ENCODE measurements at regions not wholly inside any gene's neighbourhood (a gene's known extent, or its start where the extent isn't known, plus 50 kb on each side); places are given as distances from the start of the nearest gene placed in this dataset.
"Not testable (repeated sequence)": the region's sequence is repeated elsewhere in the genome, so short reads cannot be mapped to it uniquely, and the experiment has no call there.

- no peaks in the 10 kb centered on the region for H3K9me3 ChIP-seq (ENCODE audit: low read depth, low read length)
- no peaks in the 10 kb centered on the region for H3K27me3 ChIP-seq (ENCODE audit: insufficient read depth, low read length)
- no peak overlapping the region for H3K4me3 ChIP-seq (ENCODE audit: low read length)
- H3K4me1 ChIP-seq (ENCODE audit: insufficient read depth, low read length), result peaks cover 26% of the 10 kb centered on the region
Measured at GRCh38 chr9:87405677-87406542, 91.8 kb upstream of the DAPK1 start.

GRCh38 chr9:87406543-87407166 is 91.0 kb upstream of the DAPK1 start:
- H3K27me3 ChIP-seq (ENCODE audit: insufficient read depth, low read length), result no peaks in the 10 kb centered on the region
- peaks cover 26% of the 10 kb centered on the region for H3K4me1 ChIP-seq (ENCODE audit: insufficient read depth, low read length)
- H3K4me3 ChIP-seq (ENCODE audit: low read length), result no peak overlapping the region
- no peaks in the 10 kb centered on the region for H3K9me3 ChIP-seq (ENCODE audit: low read depth, low read length)

- peaks cover 17% of the 10 kb centered on the region for H3K4me1 ChIP-seq (ENCODE audit: insufficient read depth, low read length)
Measured at GRCh38 chr9:87410047-87411005, 87.3 kb upstream of the DAPK1 start.

GRCh38 chr9:87420884-87421283 is 76.8 kb upstream of the DAPK1 start:
- Histone ChIP-seq H3K27me3 (ENCODE audit: insufficient read depth, low read length) (no peaks in the 10 kb centered on the region), H3K4me3 (ENCODE audit: low read length) (no peak overlapping the region), H3K9me3 (ENCODE audit: low read depth, low read length) (peaks cover 11% of the 10 kb centered on the region), H3K4me1 (ENCODE audit: insufficient read depth, low read length) (no peaks in the 10 kb centered on the region)

More at GRCh38 chr9:87410047-87411005, 87.3 kb upstream of the DAPK1 start:
- not testable (repeated sequence) for H3K27me3 ChIP-seq (ENCODE audit: insufficient read depth, low read length); H3K4me3 ChIP-seq (ENCODE audit: low read length); H3K9me3 ChIP-seq (ENCODE audit: low read depth, low read length)

- H3K9me3 ChIP-seq (ENCODE audit: low read depth, low read length), result peaks cover 11% of the 10 kb centered on the region
Measured at GRCh38 chr9:87421734-87422133, 75.9 kb upstream of the DAPK1 start.

GRCh38 chr9:87422999-87423398 is 74.7 kb upstream of the DAPK1 start:
- Histone ChIP-seq H3K27me3 (ENCODE audit: insufficient read depth, low read length) (no peaks in the 10 kb centered on the region), H3K9me3 (ENCODE audit: low read depth, low read length) (peaks cover 11% of the 10 kb centered on the region), H3K4me3 (ENCODE audit: low read length) (no peak overlapping the region), H3K4me1 (ENCODE audit: insufficient read depth, low read length) (no peaks in the 10 kb centered on the region)

More at GRCh38 chr9:87421734-87422133, 75.9 kb upstream of the DAPK1 start:
- H3K4me1 ChIP-seq (ENCODE audit: insufficient read depth, low read length), result no peaks in the 10 kb centered on the region
- no peak overlapping the region for H3K4me3 ChIP-seq (ENCODE audit: low read length)
- no peaks in the 10 kb centered on the region for H3K27me3 ChIP-seq (ENCODE audit: insufficient read depth, low read length)

GRCh38 chr9:87423885-87424284 is 73.8 kb upstream of the DAPK1 start:
- H3K4me3 ChIP-seq (ENCODE audit: low read length); H3K4me1 ChIP-seq (ENCODE audit: insufficient read depth, low read length); H3K27me3 ChIP-seq (ENCODE audit: insufficient read depth, low read length): not testable (repeated sequence)
- peaks cover 11% of the 10 kb centered on the region for H3K9me3 ChIP-seq (ENCODE audit: low read depth, low read length)

GRCh38 chr9:87425202-87425601 is 72.5 kb upstream of the DAPK1 start:
- Histone ChIP-seq H3K4me1 (ENCODE audit: insufficient read depth, low read length) (no peaks in the 10 kb centered on the region), H3K9me3 (ENCODE audit: low read depth, low read length) (peaks cover 11% of the 10 kb centered on the region), H3K27me3 (ENCODE audit: insufficient read depth, low read length) (no peaks in the 10 kb centered on the region), H3K4me3 (ENCODE audit: low read length) (no peak overlapping the region)

- H3K27me3 ChIP-seq (ENCODE audit: insufficient read depth, low read length), result no peaks in the 10 kb centered on the region
Measured at GRCh38 chr9:87427851-87428506, 69.7 kb upstream of the DAPK1 start.

GRCh38 chr9:87428659-87429058 is 69.0 kb upstream of the DAPK1 start:
- Histone ChIP-seq H3K4me1 (ENCODE audit: insufficient read depth, low read length) (no peaks in the 10 kb centered on the region), H3K4me3 (ENCODE audit: low read length) (no peak overlapping the region), H3K9me3 (ENCODE audit: low read depth, low read length) (peaks cover 11% of the 10 kb centered on the region), H3K27me3 (ENCODE audit: insufficient read depth, low read length) (no peaks in the 10 kb centered on the region)

More at GRCh38 chr9:87427851-87428506, 69.7 kb upstream of the DAPK1 start:
- Histone ChIP-seq H3K4me1 (ENCODE audit: insufficient read depth, low read length) (no peaks in the 10 kb centered on the region), H3K9me3 (ENCODE audit: low read depth, low read length) (peaks cover 11% of the 10 kb centered on the region), H3K4me3 (ENCODE audit: low read length) (no peak overlapping the region)

- Histone ChIP-seq H3K4me1 (ENCODE audit: insufficient read depth, low read length) (no peaks in the 10 kb centered on the region), H3K9me3 (ENCODE audit: low read depth, low read length) (no peaks in the 10 kb centered on the region), H3K4me3 (ENCODE audit: low read length) (no peak overlapping the region), H3K27me3 (ENCODE audit: insufficient read depth, low read length) (no peaks in the 10 kb centered on the region)
Measured at GRCh38 chr9:87431837-87432236, 65.8 kb upstream of the DAPK1 start.

GRCh38 chr9:87433853-87434252 is 63.8 kb upstream of the DAPK1 start:
- H3K9me3 ChIP-seq (ENCODE audit: low read depth, low read length), result no peaks in the 10 kb centered on the region
- no peaks in the 10 kb centered on the region for H3K4me1 ChIP-seq (ENCODE audit: insufficient read depth, low read length)
- H3K27me3 ChIP-seq (ENCODE audit: insufficient read depth, low read length), result no peaks in the 10 kb centered on the region
- no peak overlapping the region for H3K4me3 ChIP-seq (ENCODE audit: low read length)

- no peaks in the 10 kb centered on the region for H3K27me3 ChIP-seq (ENCODE audit: insufficient read depth, low read length)
- no peaks in the 10 kb centered on the region for H3K9me3 ChIP-seq (ENCODE audit: low read depth, low read length)
Measured at GRCh38 chr9:87434366-87434765, 63.3 kb upstream of the DAPK1 start.

GRCh38 chr9:87435189-87435880 is 62.3 kb upstream of the DAPK1 start:
- no peaks in the 10 kb centered on the region for H3K27me3 ChIP-seq (ENCODE audit: insufficient read depth, low read length)
- no peaks in the 10 kb centered on the region for H3K4me1 ChIP-seq (ENCODE audit: insufficient read depth, low read length)
- H3K9me3 ChIP-seq (ENCODE audit: low read depth, low read length), result no peaks in the 10 kb centered on the region
- H3K4me3 ChIP-seq (ENCODE audit: low read length), result no peak overlapping the region

More at GRCh38 chr9:87434366-87434765, 63.3 kb upstream of the DAPK1 start:
- H3K4me1 ChIP-seq (ENCODE audit: insufficient read depth, low read length), result no peaks in the 10 kb centered on the region
- H3K4me3 ChIP-seq (ENCODE audit: low read length), result no peak overlapping the region
